ENCODE measurements at regions not wholly inside any gene's neighbourhood (a gene's known extent, or its start where the extent isn't known, plus 50 kb on each side); places are given as distances from the start of the nearest gene placed in this dataset.

GRCh38 chr2:2557475-2557874 lies 226.4 kb upstream of the MYT1L start:
- DNase-seq = no peak

DNA sequence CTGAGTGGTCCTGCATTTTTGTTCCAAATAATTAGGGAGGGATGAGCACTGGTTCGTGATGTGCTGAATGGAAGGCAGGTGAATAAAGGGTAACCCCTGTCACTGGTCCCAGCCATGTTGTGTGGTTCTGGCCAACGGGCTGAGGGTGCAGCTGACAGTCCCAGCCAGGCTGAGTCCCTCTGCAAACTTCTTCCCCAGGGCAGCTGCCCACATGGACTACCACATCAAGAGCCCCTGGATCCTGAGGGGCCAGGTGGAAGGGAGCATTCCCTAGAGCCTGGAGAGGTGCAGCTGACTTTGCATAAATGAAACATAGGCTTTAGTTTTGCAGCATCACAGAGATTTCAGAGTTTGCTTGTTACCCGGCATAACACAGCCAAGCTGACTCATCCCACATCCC lies 219.8 kb upstream of the MYT1L start:
- DNase-seq = no peak

DNA sequence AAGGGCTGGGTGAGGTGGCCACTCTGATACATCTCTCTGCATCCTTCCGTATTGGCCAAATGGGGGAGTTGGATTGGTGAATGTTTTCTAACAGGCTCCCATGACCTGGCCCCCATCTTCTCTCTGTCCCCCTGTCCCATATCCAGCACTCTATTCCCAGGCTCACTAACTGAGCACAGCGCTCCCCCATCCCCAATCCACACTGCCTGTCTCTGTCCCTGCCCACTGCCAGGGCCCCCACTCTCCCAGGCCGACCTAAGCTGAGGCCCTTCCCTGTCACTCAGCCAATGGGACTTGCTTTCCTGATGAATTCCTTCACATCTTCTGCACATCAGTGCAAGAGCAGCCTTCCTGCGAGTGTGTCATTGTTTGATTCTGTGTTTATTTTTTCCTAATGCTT lies 216.8 kb upstream of the MYT1L start:
- DNase-seq = no peak

DNA sequence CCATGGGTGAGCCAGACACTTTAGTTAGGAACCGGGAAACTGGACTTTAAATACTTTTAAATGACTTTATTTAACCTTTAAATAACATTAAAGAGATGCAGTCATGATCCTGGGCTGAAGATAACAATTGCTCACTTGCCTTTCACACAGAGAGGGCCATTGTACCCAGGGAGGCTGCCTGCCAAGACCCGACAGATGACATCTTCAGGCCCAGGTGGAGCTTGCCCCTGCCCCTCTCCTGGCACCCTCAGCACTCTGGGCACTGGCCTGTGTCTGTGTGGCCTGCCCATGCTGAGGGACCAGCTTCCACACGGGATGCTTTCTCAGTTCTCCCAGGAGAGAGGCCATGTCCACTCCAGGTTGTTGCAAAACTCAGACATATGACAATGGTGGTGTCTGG lies 216.4 kb upstream of the MYT1L start:
- DNase-seq = no peak

- no peak for DNase-seq
These were observed 215.0 kb upstream of the MYT1L start for GRCh38 chr2:2546046-2546445.

GRCh38 chr2:2542966-2543611 lies 212.0 kb upstream of the MYT1L start:
- DNase-seq = peak; percentile 47

GRCh38 chr2:2542316-2542715 lies 211.2 kb upstream of the MYT1L start:
- DNase-seq = no peak

DNA sequence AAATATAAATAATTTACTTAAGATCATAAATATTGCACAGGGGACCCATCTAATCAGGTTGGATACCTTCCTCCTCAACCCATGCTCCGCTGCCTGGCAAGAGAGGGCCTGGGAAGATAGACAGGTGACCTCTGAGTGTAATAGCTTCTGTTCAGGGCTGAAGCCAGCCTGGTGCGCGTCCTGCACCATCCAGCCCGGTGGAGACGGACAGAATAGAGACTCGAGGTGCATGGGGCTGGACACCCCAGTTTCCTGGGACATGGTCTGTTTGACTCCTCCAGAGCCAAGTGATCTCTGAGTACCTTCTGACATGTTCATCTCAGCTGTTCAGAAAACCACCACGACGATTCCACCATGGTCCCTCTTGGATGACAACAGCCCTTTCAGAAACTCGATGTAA lies 209.3 kb upstream of the MYT1L start:
- DNase-seq = no peak

- no peak for DNase-seq
These were observed 205.5 kb upstream of the MYT1L start for GRCh38 chr2:2536416-2537056.

- no peak for DNase-seq
These were observed 199.3 kb upstream of the MYT1L start for GRCh38 chr2:2530334-2530733.

DNA sequence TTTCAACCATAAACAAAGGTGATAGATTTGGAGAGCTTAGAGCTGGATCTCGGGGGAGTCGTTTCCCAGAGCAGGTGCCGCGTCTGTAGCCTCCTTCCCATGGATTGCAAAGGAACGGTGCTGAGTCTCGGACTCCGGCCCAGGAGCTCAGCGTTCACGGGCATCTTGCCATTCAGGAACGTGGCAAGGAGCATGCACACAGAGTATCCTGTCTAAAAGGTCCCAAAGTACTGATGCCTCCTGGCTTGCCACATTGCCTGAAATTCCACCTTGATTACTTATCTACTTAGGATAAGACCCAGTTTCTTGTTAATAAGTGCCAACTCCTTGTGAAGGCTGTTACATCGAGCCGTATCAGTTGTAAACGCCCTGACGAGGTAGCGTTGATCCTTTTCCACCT lies 197.8 kb upstream of the MYT1L start:
- DNase-seq = no peak

GRCh38 chr2:2527148-2527547 lies 196.1 kb upstream of the MYT1L start:
- peak; percentile 72 for DNase-seq

- peak; percentile 51 for DNase-seq
These were observed 193.4 kb upstream of the MYT1L start for GRCh38 chr2:2524348-2524941.

DNA sequence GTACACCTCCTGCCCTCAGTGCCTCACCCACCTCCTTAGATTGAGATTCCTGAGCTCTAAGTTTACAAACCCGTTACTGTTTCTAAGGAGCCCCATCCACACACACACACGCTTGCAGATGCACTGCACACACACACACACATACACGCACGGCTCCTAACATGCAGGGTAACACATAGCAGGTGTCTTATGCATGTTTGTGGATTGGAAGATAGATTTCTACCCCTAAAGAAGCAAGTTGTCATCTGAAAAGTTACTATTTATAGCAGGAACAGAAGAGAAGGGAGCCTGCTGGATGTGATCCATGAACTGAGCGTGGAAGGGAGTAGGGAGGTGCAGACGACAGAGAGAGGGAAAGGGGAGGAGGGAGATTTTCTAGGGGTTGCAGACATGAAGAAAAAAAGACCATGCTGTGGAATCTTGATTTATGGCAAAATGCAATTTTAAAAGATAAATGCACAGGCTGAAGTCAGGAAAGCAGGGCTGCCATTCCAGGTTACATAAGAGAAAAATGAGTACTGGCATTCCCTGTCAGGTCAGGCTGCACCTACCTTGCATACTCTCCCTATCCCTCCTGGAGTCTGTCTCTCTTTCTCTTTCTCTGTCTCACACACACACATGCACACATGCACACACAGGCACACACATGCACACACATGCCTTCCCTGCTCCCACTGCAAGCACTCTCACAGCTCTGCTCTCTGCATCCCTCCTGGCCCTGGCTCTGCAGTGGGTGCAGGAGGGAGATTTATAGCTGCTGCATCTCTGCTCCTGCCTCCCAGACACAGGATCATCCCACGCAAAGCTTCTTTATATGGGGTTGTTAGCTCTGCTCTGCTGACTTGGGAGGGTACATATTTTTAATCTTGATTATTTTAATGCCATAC lies 192.6 kb upstream of the MYT1L start:
- DNase-seq = no peak

GRCh38 chr2:2520401-2520811 lies 189.3 kb upstream of the MYT1L start:
- no peak for DNase-seq

DNA sequence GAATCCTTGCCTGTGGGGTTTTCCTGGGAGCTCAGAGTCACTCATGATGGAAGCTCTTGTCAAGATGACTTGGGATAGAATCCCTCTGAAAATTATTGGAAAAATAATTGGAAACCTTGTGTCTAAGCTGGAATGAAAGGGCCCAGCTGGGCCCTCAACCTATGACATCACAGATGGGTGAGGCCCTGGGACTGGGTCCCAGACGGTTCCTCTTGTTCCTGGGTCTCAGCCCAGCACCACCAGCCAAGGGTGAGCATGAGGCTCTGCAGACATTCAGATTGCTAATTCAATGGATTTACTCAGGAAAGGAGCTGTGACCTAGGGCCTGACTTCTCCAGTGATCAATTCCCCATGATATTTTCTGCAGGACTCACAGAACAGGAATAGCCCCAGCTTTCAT lies 188.3 kb upstream of the MYT1L start:
- no peak for DNase-seq

GRCh38 chr2:2517399-2517798 lies 186.3 kb upstream of the MYT1L start:
- no peak for DNase-seq

GRCh38 chr2:2516386-2516785 lies 185.3 kb upstream of the MYT1L start:
- no peak for DNase-seq

DNA sequence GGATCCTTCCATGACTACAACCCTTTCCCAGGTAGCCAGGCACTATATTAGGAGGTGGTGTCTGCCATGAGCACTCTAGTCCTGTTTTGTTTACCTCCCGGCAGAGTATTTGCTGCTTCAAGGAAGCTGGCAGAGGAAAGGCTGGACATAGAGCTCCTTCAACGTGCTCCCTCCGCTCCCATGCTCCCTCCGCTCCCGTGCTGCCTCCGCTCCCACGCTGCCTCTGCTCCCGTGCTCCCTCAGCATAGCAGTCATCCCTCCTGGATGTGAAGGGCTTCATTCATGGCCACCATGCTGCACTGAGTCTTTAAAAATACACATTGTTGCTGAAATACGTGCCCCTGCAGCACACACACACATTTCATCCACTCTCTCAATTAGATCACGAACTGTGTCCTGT lies 181.9 kb upstream of the MYT1L start:
- DNase-seq = no peak

GRCh38 chr2:2507417-2507997 lies 176.4 kb upstream of the MYT1L start:
- no peak for DNase-seq

DNA sequence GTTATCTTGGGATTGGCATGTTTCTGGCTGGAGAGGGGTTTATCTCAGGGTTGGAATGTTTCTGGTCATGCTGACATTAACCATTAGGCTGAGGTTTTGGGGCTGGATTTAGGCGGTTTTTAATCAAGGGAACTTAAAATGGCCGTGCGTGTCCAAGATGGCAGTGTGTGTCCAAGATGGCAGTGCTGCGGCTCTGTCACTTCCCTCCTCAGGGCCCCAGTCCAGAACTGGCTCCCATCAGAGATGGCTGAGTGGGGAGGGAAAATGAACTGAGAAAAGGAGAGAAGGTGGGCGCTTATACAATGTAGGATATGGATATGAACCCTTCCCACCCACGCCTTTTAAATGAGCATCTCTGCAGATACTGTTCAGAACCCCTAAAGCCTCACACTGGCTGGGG lies 175.5 kb upstream of the MYT1L start:
- DNase-seq = no peak

DNA sequence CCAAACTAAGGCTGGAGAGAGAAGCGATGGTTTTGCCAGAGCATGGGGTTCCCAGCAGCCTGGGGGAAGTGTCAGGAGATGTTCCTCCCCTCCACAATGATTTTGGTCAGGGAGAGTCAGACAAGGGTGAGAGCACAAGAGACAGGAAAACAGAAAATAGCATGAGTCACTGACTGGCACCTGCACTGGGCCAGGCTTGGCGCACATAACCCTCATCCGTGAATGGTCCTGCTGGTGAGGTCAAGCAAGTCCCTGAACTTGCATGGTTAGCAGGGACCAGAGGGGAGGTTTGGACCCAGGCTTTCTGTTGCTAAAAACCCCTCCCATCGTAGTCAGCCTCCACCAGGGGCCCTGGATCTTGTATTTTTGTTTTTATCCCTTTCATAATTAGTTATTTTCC lies 174.5 kb upstream of the MYT1L start:
- no peak for DNase-seq

GRCh38 chr2:2503864-2504418 lies 172.9 kb upstream of the MYT1L start:
- DNase-seq = no peak

All from SHP77 treated with DMSO at 0.1 percent for 48 hours (cell line).